ENCODE measurements at regions not wholly inside any gene's neighbourhood (a gene's known extent, or its start where the extent isn't known, plus 50 kb on each side); places are given as distances from the start of the nearest gene placed in this dataset.

- TF ChIP-seq POLR2A (IDR thresholded peaks at IDR 0.05), result no peak
- TF ChIP-seq CTCF (IDR thresholded peaks at IDR 0.05 in 4 of 5, conservative IDR thresholded peaks at IDR 0.05 in 1 of 5), result no peak
Measured at GRCh38 chr6:137729866-137730629, 137.0 kb upstream of the TNFAIP3 start.
